ENCODE measurements at regions not wholly inside any gene's neighbourhood (a gene's known extent, or its start where the extent isn't known, plus 50 kb on each side); places are given as distances from the start of the nearest gene placed in this dataset.

DNA sequence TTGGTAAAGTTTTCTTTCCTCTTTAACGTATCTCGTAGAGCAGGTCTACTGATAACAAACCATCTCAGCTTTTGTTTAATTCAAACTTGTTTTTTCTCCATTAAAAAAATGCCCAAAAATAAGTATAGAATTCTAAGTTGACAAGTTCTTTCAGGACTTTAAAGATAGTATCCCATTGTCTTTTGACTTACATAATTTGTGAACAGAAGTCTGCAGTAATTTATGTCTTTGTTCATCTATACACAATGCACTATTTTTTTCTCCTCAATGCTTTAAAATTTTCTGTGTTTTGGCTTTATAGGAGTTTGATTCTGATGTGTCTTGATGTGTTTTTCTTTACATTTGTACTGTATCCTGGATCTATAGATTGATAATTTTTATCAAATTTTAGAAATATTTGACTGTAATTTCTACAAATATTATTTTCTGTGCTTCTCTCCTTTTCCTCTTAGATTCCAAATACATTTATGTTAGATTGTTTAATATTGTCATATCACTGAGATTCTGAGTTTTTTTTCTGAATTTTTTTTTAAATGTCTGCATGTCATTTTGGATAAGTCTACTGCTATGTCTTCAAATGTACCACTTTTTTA lies 143.3 kb downstream of the FTCDNL1 start:
- no peaks in the 10 kb centered on the region for H3K27me3 ChIP-seq (ENCODE audit: insufficient read depth in 3 of 3, low read length in 2 of 3)
- DNase-seq (no peak), ATAC-seq (no peak)
- H3K4me3 ChIP-seq = no peak overlapping the region
- H3K36me3 ChIP-seq (ENCODE audit: insufficient read depth in 1 of 2, low read depth in 1 of 2) = no peaks in the 10 kb centered on the region
- H3K9me3 ChIP-seq = peaks cover 8% of the 10 kb centered on the region
- no peak overlapping the region for H3K27ac ChIP-seq
- 98 to 100% (median 98%) methylated on average over 2 of the region's 2 CpGs for WGBS, 3 donors
- intact Hi-C loops (cut with DNase I) = loop anchor here (5.0 to 10.0 kb wide), 3 partner anchors 140 to 237 kb away; no protein-coding TSS in a partner anchor
- H3K4me1 ChIP-seq = no peaks in the 10 kb centered on the region
- TF ChIP-seq, protein P1, sequence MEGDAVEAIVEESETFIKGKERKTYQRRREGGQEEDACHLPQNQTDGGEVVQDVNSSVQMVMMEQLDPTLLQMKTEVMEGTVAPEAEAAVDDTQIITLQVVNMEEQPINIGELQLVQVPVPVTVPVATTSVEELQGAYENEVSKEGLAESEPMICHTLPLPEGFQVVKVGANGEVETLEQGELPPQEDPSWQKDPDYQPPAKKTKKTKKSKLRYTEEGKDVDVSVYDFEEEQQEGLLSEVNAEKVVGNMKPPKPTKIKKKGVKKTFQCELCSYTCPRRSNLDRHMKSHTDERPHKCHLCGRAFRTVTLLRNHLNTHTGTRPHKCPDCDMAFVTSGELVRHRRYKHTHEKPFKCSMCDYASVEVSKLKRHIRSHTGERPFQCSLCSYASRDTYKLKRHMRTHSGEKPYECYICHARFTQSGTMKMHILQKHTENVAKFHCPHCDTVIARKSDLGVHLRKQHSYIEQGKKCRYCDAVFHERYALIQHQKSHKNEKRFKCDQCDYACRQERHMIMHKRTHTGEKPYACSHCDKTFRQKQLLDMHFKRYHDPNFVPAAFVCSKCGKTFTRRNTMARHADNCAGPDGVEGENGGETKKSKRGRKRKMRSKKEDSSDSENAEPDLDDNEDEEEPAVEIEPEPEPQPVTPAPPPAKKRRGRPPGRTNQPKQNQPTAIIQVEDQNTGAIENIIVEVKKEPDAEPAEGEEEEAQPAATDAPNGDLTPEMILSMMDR (IDR thresholded peaks at IDR 0.05) = no peak

DNA sequence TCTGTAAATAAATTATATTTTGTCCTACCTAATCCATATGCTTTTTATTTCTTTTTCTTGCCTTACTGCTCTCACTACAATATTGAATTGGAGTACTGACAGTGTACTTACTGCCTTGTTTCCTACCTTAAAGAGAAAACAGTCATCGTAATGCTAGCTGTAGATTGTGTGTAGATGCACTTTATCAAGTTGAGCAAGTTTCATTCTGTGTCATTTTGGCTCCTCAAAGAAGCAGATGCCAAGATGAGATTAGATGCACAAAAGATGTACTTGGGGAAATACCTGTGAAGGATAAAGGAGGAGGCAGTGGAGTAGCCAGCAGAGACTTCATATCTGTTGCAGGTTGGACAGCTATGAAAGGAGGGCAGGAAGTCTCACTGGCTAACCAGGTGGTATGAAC lies 145.5 kb downstream of the FTCDNL1 start:
- TF ChIP-seq, protein P1 (IDR thresholded peaks at IDR 0.05) = no peak
- H3K9me3 ChIP-seq = peaks cover 8% of the 10 kb centered on the region
- no peak for DNase-seq
- WGBS, 3 donors = 86 to 94% (median 88%) methylated on average over 1 of the region's 1 CpG
- H3K4me1 ChIP-seq = no peaks in the 10 kb centered on the region
- intact Hi-C loops (cut with DNase I) = loop anchor here (2.0 to 10.0 kb wide), 4 partner anchors 33 to 239 kb away; no protein-coding TSS in a partner anchor
- H3K27me3 ChIP-seq (ENCODE audit: insufficient read depth in 3 of 3, low read length in 2 of 3) = no peaks in the 10 kb centered on the region
- ATAC-seq = no peak
- H3K27ac ChIP-seq = no peak overlapping the region
- H3K4me3 ChIP-seq = no peak overlapping the region
- H3K36me3 ChIP-seq (ENCODE audit: insufficient read depth in 1 of 2, low read depth in 1 of 2) = no peaks in the 10 kb centered on the region

DNA sequence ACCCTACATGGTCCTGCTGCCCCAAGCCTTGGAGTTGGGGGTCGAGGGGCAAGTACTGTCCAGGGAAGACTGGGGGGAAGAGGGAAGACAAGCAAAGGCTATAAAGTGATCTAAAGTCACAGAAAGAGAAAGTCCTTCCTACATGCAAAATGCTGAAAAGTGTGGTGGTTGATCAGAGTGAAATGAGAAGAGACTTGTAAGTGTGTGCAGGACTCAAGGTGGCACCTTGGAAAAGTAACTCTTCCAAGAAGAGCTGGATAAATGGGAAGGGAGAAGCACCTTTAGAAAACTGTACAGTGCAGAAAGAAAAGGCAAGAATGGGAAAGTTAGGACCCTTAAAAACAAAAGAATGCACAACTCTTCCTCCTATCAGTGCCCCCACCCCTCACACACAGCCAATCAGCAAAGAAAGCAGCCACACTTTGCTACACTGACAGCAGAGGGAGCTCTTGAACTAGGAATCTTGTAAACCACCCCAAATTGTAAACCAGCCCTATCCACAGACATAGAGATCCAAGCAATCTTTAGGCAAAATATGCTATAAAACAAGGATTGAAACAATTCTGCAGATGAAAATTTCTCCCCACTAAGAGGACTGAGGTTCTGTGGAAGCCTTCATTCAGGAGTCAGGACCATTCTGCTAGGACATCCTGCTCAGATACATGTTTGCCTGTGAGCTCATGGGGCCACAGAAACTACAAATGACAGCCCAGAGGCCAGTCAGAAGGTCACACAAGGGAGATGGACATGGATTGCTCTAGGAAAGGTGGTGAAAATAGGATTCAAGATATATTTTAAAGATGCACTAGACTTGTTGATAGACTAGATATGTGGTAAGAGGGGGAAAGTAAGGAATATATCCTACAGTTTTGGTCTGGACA lies 146.4 kb downstream of the FTCDNL1 start:
- Histone ChIP-seq H3K27me3 (ENCODE audit: insufficient read depth in 3 of 3, low read length in 2 of 3) (no peaks in the 10 kb centered on the region), H3K4me1 (no peaks in the 10 kb centered on the region), H3K27ac (no peak overlapping the region), H3K36me3 (ENCODE audit: insufficient read depth in 1 of 2, low read depth in 1 of 2) (no peaks in the 10 kb centered on the region), H3K9me3 (peaks cover 8% of the 10 kb centered on the region), H3K4me3 (no peak overlapping the region)
- no peak for DNase-seq
- WGBS, 3 donors = 59 to 85% (median 81%) methylated on average over 1 of the region's 1 CpG
- TF ChIP-seq, protein P1 (IDR thresholded peaks at IDR 0.05) = peak; percentile 60
- ATAC-seq = peak; percentile 55 to 91 (median 73)
- intact Hi-C loops (cut with DNase I) = loop anchor here (2.0 to 10.0 kb wide), 5 partner anchors 34 to 240 kb away; no protein-coding TSS in a partner anchor

DNA sequence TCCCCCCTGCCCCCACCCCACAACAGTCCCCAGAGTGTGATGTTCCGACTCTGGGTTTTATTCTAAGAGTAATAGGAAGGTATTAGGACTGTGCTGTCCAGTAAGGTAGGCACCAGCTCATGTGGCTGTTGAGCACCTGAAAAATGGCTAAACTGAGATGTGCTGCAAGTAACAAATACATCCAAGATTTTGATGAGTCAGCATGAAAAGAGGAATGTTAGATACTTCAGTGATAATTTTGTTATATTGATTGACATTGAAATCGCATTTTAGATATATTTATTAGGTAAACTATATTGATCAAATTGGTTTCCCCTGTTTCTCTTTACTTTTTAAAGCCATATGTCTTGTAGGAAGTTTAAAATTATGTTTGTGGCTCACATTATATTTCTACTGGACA lies 147.8 kb downstream of the FTCDNL1 start:
- TF ChIP-seq, protein P1 (IDR thresholded peaks at IDR 0.05) = no peak
- ATAC-seq (no peak), DNase-seq (no peak)
- no peaks in the 10 kb centered on the region for H3K4me1 ChIP-seq
- H3K4me3 ChIP-seq = no peak overlapping the region
- WGBS, 3 donors = 73 to 76% (median 74%) methylated on average over 2 of the region's 2 CpGs
- no peaks in the 10 kb centered on the region for H3K36me3 ChIP-seq (ENCODE audit: insufficient read depth in 1 of 2, low read depth in 1 of 2)
- no peak overlapping the region for H3K27ac ChIP-seq
- peaks cover 6% of the 10 kb centered on the region for H3K9me3 ChIP-seq
- intact Hi-C loops (cut with DNase I) = loop anchor here in 1 of 2 donors (5.0 to 10.0 kb wide), 2 partner anchors 39 to 242 kb away; no protein-coding TSS in a partner anchor
- H3K27me3 ChIP-seq (ENCODE audit: insufficient read depth in 3 of 3, low read length in 2 of 3) = no peaks in the 10 kb centered on the region

Data from psoas muscle (tissue), 7 donors.